ENCODE measurements at regions not wholly inside any gene's neighbourhood (a gene's known extent, or its start where the extent isn't known, plus 50 kb on each side); places are given as distances from the start of the nearest gene placed in this dataset.
"Not testable (repeated sequence)": the region's sequence is repeated elsewhere in the genome, so short reads cannot be mapped to it uniquely, and the experiment has no call there.

GRCh38 chr1:173268786-173269277, 61.7 kb upstream of the TNFSF4 start:
- intact Hi-C loops (cut with DNase I): no loop called here
- Histone ChIP-seq H3K4me3 (no peak overlapping the region), H3K4me1 (no peaks in the 10 kb centered on the region), H3K27ac (no peak overlapping the region), H3K36me3 (no peaks in the 10 kb centered on the region), H3K27me3 (no peaks in the 10 kb centered on the region), H3K9me3 (no peaks in the 10 kb centered on the region)
- no peak for TF ChIP-seq CTCF (IDR thresholded peaks at IDR 0.05)
- no peak for DNase-seq (ENCODE audit: low spot score in 2 of 2)

DNA sequence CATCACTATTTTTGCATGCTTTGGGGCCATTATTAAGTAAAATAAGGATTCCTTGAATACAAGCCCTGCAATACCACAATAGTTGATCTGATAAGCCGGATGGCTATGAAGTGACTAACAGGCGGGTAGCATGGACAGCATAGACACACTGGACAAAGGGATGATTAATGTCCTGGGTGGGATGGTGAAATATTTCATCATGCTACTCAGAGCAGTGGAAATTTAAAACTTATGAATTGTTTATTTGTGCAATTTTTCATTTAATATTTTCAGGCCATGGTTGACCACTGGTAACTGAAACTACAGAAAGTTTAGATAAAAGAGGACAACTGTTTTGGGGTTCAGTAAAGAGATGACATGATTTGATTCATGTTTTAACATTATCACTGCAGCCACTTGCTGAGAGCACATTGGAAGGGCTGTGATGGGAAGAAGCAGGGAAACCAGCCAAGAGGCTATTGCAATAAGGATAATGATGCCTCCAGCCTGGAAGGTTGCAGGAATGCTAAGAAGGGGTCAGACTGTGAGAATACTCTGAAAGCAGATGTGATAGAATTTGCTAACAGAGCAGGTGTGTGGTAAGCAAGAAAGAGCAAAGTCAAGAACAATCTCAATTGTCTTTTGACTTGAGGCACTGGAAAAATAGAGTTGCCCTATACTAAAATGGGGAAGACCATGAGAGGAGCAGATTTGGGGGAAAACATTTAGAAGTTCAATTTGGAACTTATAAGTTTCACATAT, 62.5 kb upstream of the TNFSF4 start:
- no peak for TF ChIP-seq CTCF (IDR thresholded peaks at IDR 0.05)
- intact Hi-C loops (cut with DNase I): no loop called here
- no peak overlapping the region for H3K4me3 ChIP-seq

GRCh38 chr1:173270243-173270642, 63.1 kb upstream of the TNFSF4 start:
- Histone ChIP-seq H3K4me3 (no peak overlapping the region), H3K4me1 (no peaks in the 10 kb centered on the region), H3K27ac (no peak overlapping the region), H3K27me3 (no peaks in the 10 kb centered on the region), H3K36me3 (no peaks in the 10 kb centered on the region), H3K9me3 (no peaks in the 10 kb centered on the region)
- DNase-seq (ENCODE audit: low spot score in 2 of 2): no peak
- intact Hi-C loops (cut with DNase I): no loop called here
- TF ChIP-seq CTCF (IDR thresholded peaks at IDR 0.05): no peak

More for the DNA sequence above, 62.5 kb upstream of the TNFSF4 start:
- H3K27ac ChIP-seq: no peak overlapping the region
- H3K27me3 ChIP-seq: no peaks in the 10 kb centered on the region
- H3K4me1 ChIP-seq: no peaks in the 10 kb centered on the region
- DNase-seq (ENCODE audit: low spot score in 2 of 2): no peak
- H3K9me3 ChIP-seq: no peaks in the 10 kb centered on the region
- no peaks in the 10 kb centered on the region for H3K36me3 ChIP-seq

GRCh38 chr1:173271021-173271420, 63.9 kb upstream of the TNFSF4 start:
- H3K27me3 ChIP-seq; intact Hi-C loops (cut with DNase I); H3K27ac ChIP-seq; DNase-seq (ENCODE audit: low spot score in 2 of 2); H3K9me3 ChIP-seq; H3K4me3 ChIP-seq; H3K36me3 ChIP-seq; H3K4me1 ChIP-seq: not testable (repeated sequence)

GRCh38 chr1:173275496-173275895, 68.4 kb upstream of the TNFSF4 start:
- TF ChIP-seq CTCF (IDR thresholded peaks at IDR 0.05): no peak
- intact Hi-C loops (cut with DNase I): no loop called here

DNA sequence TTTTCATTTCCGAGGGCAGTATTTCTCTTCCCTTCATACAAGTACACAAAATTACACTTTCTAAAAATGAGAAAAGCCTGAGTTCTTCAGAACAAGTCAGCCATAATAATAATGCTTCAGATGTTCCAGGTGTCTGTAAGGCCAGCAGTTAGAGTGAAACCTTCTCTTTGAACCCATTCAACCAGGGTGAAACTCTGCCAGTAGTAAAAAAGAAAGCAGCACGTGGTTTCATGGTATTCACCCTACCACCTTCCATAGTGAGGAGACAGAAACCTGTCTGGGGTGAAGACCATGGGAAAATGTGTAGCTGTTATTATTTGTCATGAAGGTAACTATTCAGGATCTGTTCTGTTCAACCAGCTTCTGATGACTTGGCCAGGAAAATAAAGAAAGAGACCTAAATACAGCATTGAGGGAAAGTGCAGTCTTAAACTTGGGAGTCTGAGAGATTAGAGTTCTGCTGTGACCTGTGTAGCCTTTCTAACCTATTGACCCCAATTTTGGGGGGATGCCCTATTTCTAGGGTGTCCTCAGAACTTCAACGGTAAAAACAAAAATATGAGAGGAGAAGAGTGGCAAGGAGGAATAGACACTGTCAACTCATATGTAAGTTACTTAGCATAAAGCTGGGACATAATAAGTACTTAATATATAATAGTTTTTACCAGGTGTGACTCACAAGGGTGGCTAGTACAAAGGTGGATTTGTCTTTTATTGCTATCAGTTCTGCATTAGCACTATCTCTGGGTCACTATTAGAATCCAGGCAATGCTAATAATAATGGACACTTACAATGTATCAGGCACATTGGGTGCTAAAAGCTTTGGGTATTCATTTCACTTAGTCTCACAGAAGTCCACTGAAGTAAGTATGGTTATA, 70.0 kb upstream of the TNFSF4 start:
- H3K4me1 ChIP-seq: no peaks in the 10 kb centered on the region
- DNase-seq (ENCODE audit: low spot score in 2 of 2): no peak
- TF ChIP-seq CTCF (IDR thresholded peaks at IDR 0.05): no peak
- no peaks in the 10 kb centered on the region for H3K9me3 ChIP-seq
- no peak overlapping the region for H3K27ac ChIP-seq
- H3K4me3 ChIP-seq: no peak overlapping the region
- no peaks in the 10 kb centered on the region for H3K27me3 ChIP-seq
- no peaks in the 10 kb centered on the region for H3K36me3 ChIP-seq
- intact Hi-C loops (cut with DNase I): no loop called here

More at GRCh38 chr1:173275496-173275895, 68.4 kb upstream of the TNFSF4 start:
- no peaks in the 10 kb centered on the region for H3K9me3 ChIP-seq
- no peaks in the 10 kb centered on the region for H3K27me3 ChIP-seq
- no peak overlapping the region for H3K4me3 ChIP-seq
- no peak for DNase-seq (ENCODE audit: low spot score in 2 of 2)
- no peaks in the 10 kb centered on the region for H3K4me1 ChIP-seq
- no peak overlapping the region for H3K27ac ChIP-seq
- no peaks in the 10 kb centered on the region for H3K36me3 ChIP-seq
